HuH-7.5 (cell line): ENCODE measurements at regions not wholly inside any gene's neighbourhood (a gene's known extent, or its start where the extent isn't known, plus 50 kb on each side); places are given as distances from the start of the nearest gene placed in this dataset.

Experiments
- DNase-seq: peaks from one replicate; pipeline ENCODE4 v3.0.0; 2011; ENCODE audit warnings: low spot score

- DNase-seq: no peak
Observed at GRCh38 chr1:80053613-80054012, 1047.1 kb upstream of the ADGRL4 start.

GRCh38 chr1:80050523-80050922 is 1044.0 kb upstream of the ADGRL4 start:
- no peak for DNase-seq

- no peak for DNase-seq
Observed at GRCh38 chr1:80050085-80050484, 1043.6 kb upstream of the ADGRL4 start.

- no peak for DNase-seq
Observed at GRCh38 chr1:80048716-80049115, 1042.2 kb upstream of the ADGRL4 start.

- DNase-seq: no peak
Observed at GRCh38 chr1:80047791-80048190, 1041.3 kb upstream of the ADGRL4 start.

GRCh38 chr1:80044662-80045061 is 1038.1 kb upstream of the ADGRL4 start:
- DNase-seq: no peak

GRCh38 chr1:80036690-80037432 is 1030.3 kb upstream of the ADGRL4 start:
- DNase-seq: no peak

GRCh38 chr1:80023358-80023757 is 1016.8 kb upstream of the ADGRL4 start:
- DNase-seq: no peak

GRCh38 chr1:80021891-80022290 is 1015.4 kb upstream of the ADGRL4 start:
- DNase-seq: no peak

GRCh38 chr1:80018348-80018747 is 1011.8 kb upstream of the ADGRL4 start:
- no peak for DNase-seq

- no peak for DNase-seq
Observed at GRCh38 chr1:80008934-80009333, 1002.4 kb upstream of the ADGRL4 start.

- DNase-seq: no peak
Observed at GRCh38 chr1:80003250-80003649, 996.7 kb upstream of the ADGRL4 start.

- DNase-seq: no peak
Observed at GRCh38 chr1:79988401-79988800, 981.9 kb upstream of the ADGRL4 start.

- DNase-seq: no peak
Observed at GRCh38 chr1:79982211-79982610, 975.7 kb upstream of the ADGRL4 start.

- no peak for DNase-seq
Observed at GRCh38 chr1:79981481-79981880, 975.0 kb upstream of the ADGRL4 start.

- no peak for DNase-seq
Observed at GRCh38 chr1:79979346-79979745, 972.8 kb upstream of the ADGRL4 start.

- no peak for DNase-seq
Observed at GRCh38 chr1:79976287-79976686, 969.8 kb upstream of the ADGRL4 start.

GRCh38 chr1:79974659-79975058 is 968.1 kb upstream of the ADGRL4 start:
- no peak for DNase-seq

GRCh38 chr1:79969886-79970285 is 963.4 kb upstream of the ADGRL4 start:
- DNase-seq: no peak

GRCh38 chr1:79966438-79966837 is 959.9 kb upstream of the ADGRL4 start:
- DNase-seq: no peak

GRCh38 chr1:79959635-79960034 is 953.1 kb upstream of the ADGRL4 start:
- no peak for DNase-seq

- no peak for DNase-seq
Observed at GRCh38 chr1:79955966-79956365, 949.4 kb upstream of the ADGRL4 start.

GRCh38 chr1:79950511-79950910 is 944.0 kb upstream of the ADGRL4 start:
- no peak for DNase-seq

GRCh38 chr1:79945391-79945790 is 938.9 kb upstream of the ADGRL4 start:
- no peak for DNase-seq
